ENCODE measurements at regions not wholly inside any gene's neighbourhood (a gene's known extent, or its start where the extent isn't known, plus 50 kb on each side); places are given as distances from the start of the nearest gene placed in this dataset.

DNA sequence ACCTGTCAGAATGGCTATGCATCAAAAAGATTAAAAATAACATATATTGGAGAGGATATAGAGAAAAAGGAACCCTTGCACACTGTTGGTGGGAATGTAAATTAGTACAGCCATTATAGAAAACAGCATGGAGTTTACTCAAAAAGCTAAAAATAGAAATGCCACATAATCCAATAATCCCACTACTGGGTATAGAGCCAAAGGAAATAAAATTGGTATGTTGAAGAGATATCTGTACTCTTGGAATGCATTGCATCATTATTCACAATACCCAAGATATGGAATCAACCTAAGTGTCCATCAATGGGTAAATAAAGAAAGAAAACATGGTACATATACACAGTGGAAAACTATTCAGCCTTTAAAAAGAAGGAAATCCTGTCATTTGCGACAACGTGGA, 77.2 kb downstream of the C1D start:
- peak; percentile 61 for DNase-seq

DNA sequence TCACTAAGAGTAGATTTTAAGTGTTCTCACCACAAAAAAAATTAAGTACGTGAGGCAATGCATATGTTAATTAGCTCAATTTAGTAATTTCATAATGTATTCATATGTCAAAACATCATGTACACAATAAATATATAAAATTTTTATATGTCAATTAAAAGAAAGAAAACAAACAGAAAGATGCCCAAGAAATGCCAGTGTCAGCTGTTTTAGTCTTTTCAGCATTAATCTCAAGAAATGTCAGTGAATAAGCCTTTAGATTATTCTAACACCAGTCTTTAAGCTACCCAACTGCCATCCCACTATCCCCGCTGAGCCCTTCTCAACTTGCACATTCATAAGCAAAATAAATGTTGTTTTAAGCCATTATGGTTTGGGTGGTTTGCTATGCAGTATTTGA, 76.5 kb downstream of the C1D start:
- DNase-seq, result no peak
